GM12878 (cell line): ENCODE measurements at regions not wholly inside any gene's neighbourhood (a gene's known extent, or its start where the extent isn't known, plus 50 kb on each side); places are given as distances from the start of the nearest gene placed in this dataset.

Experiments used
- ATAC-seq: fragments of 200-7000 bp; cut with Tn5 transposase; 3 replicates; pipeline ENCODE4 v1.9.1; 2020; ENCODE audit warnings: mild to moderate bottlenecking, moderate library complexity
- BruUV-seq: library from RNA; stranded (reverse); fragments of 400-500 nt; replicated peaks from 2 replicates; lab custom pipeline; 2021; lab: Mats Ljungman, UMichigan
- CTCF ChIA-PET: fragments of 300-600 bp; sonication (Branson Sonifier 250); formaldehyde crosslinking; extraction: SDS; loops from one replicate; lab custom pipeline; 2021; ENCODE audit warnings: inconsistent platforms; lab: Yijun Ruan, JAX
- POLR2A ChIA-PET: fragments of 350-600 bp; formaldehyde crosslinking; extraction: SDS; loops from one replicate; lab custom pipeline; 2021; ENCODE audit warnings: inconsistent platforms; lab: Charles Lee
- RAD21 ChIA-PET: fragments of 300-600 bp; sonication (Branson Sonifier 250); formaldehyde crosslinking; loops from one replicate; lab custom pipeline; 2023; ENCODE audit warnings: antibody characterized with exemption; ENCODE audit not compliant: unreplicated experiment; lab: Charles Lee
- SMC1A ChIA-PET: fragments of 300-600 bp; sonication (Branson Sonifier 250); formaldehyde crosslinking; loops from one replicate; lab custom pipeline; 2023; ENCODE audit not compliant: unreplicated experiment, uncharacterized antibody; lab: Charles Lee
- DNase-seq: peaks from one replicate; pipeline ENCODE4 v3.0.0-alpha.2; 2011; ENCODE audit warnings: low read depth, low spot score
- FAIRE-seq: peaks from 3 replicates; lab custom pipeline; 2011; peaks lifted over from hg19 to GRCh38; lab: Jason Lieb, UNC
- H2AFZ ChIP-seq: 2 replicates; pipeline ENCODE4 v1.6.0; 2011; ENCODE audit warnings: low read depth, low read length, control low read depth; ENCODE audit not compliant: control insufficient read depth
- H3K27ac ChIP-seq: 2 replicates; pipeline ENCODE4 v1.5.1; 2011; ENCODE audit warnings: control low read depth; ENCODE audit not compliant: control insufficient read depth, insufficient read depth
- H3K27me3 ChIP-seq, 2 experiments: replicated peaks in 1 of 2; 2 replicates each; pipeline versions ENCODE4 v1.6.0 to v1.6.1; 2011; ENCODE audit warnings: low read length in 1 of 2; ENCODE audit not compliant: control insufficient read depth in 2 of 2, insufficient read depth in 2 of 2
- H3K36me3 ChIP-seq, 2 experiments: 2 replicates each; pipeline ENCODE4 v1.5.1; 2011; ENCODE audit warnings: low read length in 1 of 2; ENCODE audit not compliant: control insufficient read depth in 2 of 2, insufficient read depth in 2 of 2
- H3K4me1 ChIP-seq: 2 replicates; pipeline ENCODE4 v1.6.1; 2011; ENCODE audit warnings: mild to moderate bottlenecking, low read length, moderate library complexity, mixed read lengths; ENCODE audit not compliant: control insufficient read depth, insufficient read depth
- H3K4me2 ChIP-seq: 2 replicates; pipeline ENCODE4 v1.6.0; 2011; ENCODE audit warnings: control low read depth; ENCODE audit not compliant: control insufficient read depth, insufficient read depth
- H3K4me3 ChIP-seq: fragments of 200-600 bp; sonication (generic); 2 replicates; pipeline ENCODE4 v1.5.1; 2016
- H3K79me2 ChIP-seq: 2 replicates; pipeline ENCODE4 v1.6.0; 2011; ENCODE audit warnings: low read length; ENCODE audit not compliant: control insufficient read depth, insufficient read depth
- H3K9ac ChIP-seq: 2 replicates; pipeline ENCODE4 v1.8.0; 2011; ENCODE audit warnings: low read length, control low read depth, mixed read lengths; ENCODE audit not compliant: control insufficient read depth, insufficient read depth
- H3K9me3 ChIP-seq: replicated peaks from 3 replicates; pipeline ENCODE4 v1.5.1; 2011; ENCODE audit warnings: mild to moderate bottlenecking, low read length; ENCODE audit not compliant: control insufficient read depth, insufficient read depth
- H4K20me1 ChIP-seq: 2 replicates; pipeline ENCODE4 v1.6.0; 2011; ENCODE audit not compliant: control insufficient read depth, insufficient read depth
- BRCA1 ChIP-seq: IDR thresholded peaks from 2 replicates; pipeline ENCODE4 v1.6.1; 2011; ENCODE audit warnings: low read depth, low read length, improper control_type of control experiment
- CBX3 ChIP-seq: fragments of 200-600 bp; sonication (generic); IDR thresholded peaks from 2 replicates; pipeline ENCODE4 v1.6.1; 2016; ENCODE audit warnings: low read depth, borderline replicate concordance
- CHD4 ChIP-seq: fragments of 200-600 bp; sonication (generic); IDR thresholded peaks from 2 replicates; pipeline ENCODE4 v1.6.1; 2016; ENCODE audit warnings: mild to moderate bottlenecking
- CREM ChIP-seq: IDR thresholded peaks from 2 replicates; pipeline ENCODE4 v1.6.1; 2014; ENCODE audit warnings: antibody characterized with exemption, low read depth
- MYB ChIP-seq: fragments of 150-350 bp; IDR thresholded peaks from 2 replicates; pipeline ENCODE4 v1.6.1; 2014; ENCODE audit warnings: mild to moderate bottlenecking, low read depth, low read length, borderline replicate concordance
- NBN ChIP-seq: fragments of 450-650 bp; IDR thresholded peaks from 2 replicates; pipeline ENCODE4 v1.6.1; 2016
- SMAD1 ChIP-seq: fragments of 450-650 bp; IDR thresholded peaks from 2 replicates; pipeline ENCODE4 v1.6.1; 2018; ENCODE audit warnings: mild to moderate bottlenecking, low read depth; ENCODE audit not compliant: partially characterized antibody
- SMC3 ChIP-seq: IDR thresholded peaks from 2 replicates; pipeline ENCODE4 v1.6.1; 2011; ENCODE audit warnings: low read length, improper control_type of control experiment, borderline replicate concordance
- WGBS: methylation state at CpG from one replicate; pipeline ENCODE4 v1.1.6; 2016; ENCODE audit warnings: low lambda C conversion rate; ENCODE audit not compliant: insufficient replicate concordance, insufficient coverage; ENCODE audit errors: missing lambda C conversion rate; 5-methylcytosine and 5-hydroxymethylcytosine counted together
- in situ Hi-C: fragments of 300-500 bp; cut with MboI; formaldehyde crosslinking; loops from 9 replicates; pipeline ENCODE4 v1.14.3; 2018; ENCODE audit warnings: mixed read lengths
- intact Hi-C: fragments of 100-400 bp; cut with micrococcal nuclease; formaldehyde crosslinking; loops from one replicate; pipeline ENCODE4 v1.14.2; 2022; ENCODE audit not compliant: unreplicated experiment
- TF ChIP-seq, protein P1 (sequence below): IDR thresholded peaks from 2 replicates; pipeline ENCODE4 v1.6.1; 2011; ENCODE audit warnings: low read depth, low read length, improper control_type of control experiment, borderline replicate concordance
- TF ChIP-seq, protein P2 (sequence below): fragments of 450-650 bp; IDR thresholded peaks from 2 replicates; pipeline ENCODE4 v1.6.1; 2014; ENCODE audit warnings: mild to moderate bottlenecking

DNA sequence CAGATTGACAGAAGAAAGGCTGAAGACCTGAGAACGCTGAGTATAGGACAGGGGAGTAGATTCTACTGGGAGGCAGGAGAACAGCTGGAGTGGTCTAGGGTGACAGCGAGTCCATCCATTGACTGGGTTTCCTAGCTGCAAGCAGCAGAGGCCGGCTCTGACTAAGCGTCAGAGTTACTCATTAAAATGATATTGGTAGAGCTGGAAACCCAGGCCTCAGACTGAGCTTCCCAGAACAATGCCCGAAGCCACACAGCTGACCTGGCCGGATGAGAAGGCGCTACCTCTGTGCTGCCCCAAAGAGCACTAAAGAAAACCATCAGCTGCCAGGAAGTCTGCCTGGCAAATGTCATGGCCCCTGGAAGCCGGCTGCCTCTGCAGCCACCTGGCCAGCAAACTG lies 78.5 kb upstream of the FZD10 start:
- CTCF ChIA-PET: no interaction called here
- Histone ChIP-seq H4K20me1 (no peaks in the 10 kb centered on the region), H3K27ac (no peak overlapping the region), H3K9ac (no peak overlapping the region), H3K79me2 (no peaks in the 10 kb centered on the region)
- no TSS peak for BruUV-seq
- no peak for TF ChIP-seq SMC3
- TF ChIP-seq CHD4: no peak
- TF ChIP-seq, protein P1, sequence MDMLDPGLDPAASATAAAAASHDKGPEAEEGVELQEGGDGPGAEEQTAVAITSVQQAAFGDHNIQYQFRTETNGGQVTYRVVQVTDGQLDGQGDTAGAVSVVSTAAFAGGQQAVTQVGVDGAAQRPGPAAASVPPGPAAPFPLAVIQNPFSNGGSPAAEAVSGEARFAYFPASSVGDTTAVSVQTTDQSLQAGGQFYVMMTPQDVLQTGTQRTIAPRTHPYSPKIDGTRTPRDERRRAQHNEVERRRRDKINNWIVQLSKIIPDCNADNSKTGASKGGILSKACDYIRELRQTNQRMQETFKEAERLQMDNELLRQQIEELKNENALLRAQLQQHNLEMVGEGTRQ: no peak
- TF ChIP-seq CBX3: no peak
- TF ChIP-seq NBN: no peak
- TF ChIP-seq SMAD1: no peak
- TF ChIP-seq, all 136 proteins: peak for 0
- Histone ChIP-seq H3K4me2 (no peak overlapping the region), H3K9me3 (no peaks in the 10 kb centered on the region), H3K27me3 (no peaks in the 10 kb centered on the region), H2AFZ (no peak overlapping the region), H3K4me1 (no peaks in the 10 kb centered on the region), H3K36me3 (no peaks in the 10 kb centered on the region), H3K4me3 (no peak overlapping the region)
- FAIRE-seq (no peak), ATAC-seq (no peak), DNase-seq (no peak)
- ChIA-PET RAD21 (no interaction called here), SMC1A (no interaction called here), POLR2A (no interaction called here)
- in situ Hi-C loops (no loop called here), intact Hi-C loops (no loop called here)
- 45% methylated on average over 8 of the region's 8 CpGs for WGBS

DNA sequence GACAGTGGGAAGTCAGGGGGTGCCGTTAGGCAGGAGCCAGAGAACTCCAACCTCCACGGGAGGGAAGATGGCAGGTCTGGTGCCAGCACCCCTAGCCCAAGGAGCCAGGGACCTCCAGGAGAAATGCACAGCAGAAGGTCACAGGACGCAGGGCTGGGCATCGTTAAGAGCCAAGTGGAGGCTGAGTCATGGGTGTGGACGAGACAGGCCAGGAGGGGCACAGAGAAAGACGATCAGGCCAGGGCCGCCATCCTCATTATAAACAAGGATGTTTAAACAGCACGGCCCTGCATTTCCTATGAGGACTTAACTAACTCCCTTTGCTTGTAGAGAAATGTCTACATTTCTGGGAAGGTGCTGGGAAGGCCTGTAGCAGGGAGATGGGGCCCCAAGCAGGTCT lies 77.9 kb upstream of the FZD10 start:
- ChIA-PET POLR2A (no interaction called here), CTCF (no interaction called here), SMC1A (no interaction called here), RAD21 (no interaction called here)
- no peak for ATAC-seq
- in situ Hi-C loops: no loop called here
- H3K9ac ChIP-seq: no peak overlapping the region
- H3K4me3 ChIP-seq: no peak overlapping the region
- intact Hi-C loops: no loop called here
- H3K4me1 ChIP-seq: no peaks in the 10 kb centered on the region
- no peak for DNase-seq
- H3K27me3 ChIP-seq: no peaks in the 10 kb centered on the region
- H3K36me3 ChIP-seq: no peaks in the 10 kb centered on the region
- 27% methylated on average over 8 of the region's 8 CpGs for WGBS
- H3K9me3 ChIP-seq: no peaks in the 10 kb centered on the region
- H4K20me1 ChIP-seq: no peaks in the 10 kb centered on the region
- H3K79me2 ChIP-seq: no peaks in the 10 kb centered on the region
- TF ChIP-seq BRCA1 (no peak), CREM (no peak), MYB (no peak)
- TF ChIP-seq, protein P2, sequence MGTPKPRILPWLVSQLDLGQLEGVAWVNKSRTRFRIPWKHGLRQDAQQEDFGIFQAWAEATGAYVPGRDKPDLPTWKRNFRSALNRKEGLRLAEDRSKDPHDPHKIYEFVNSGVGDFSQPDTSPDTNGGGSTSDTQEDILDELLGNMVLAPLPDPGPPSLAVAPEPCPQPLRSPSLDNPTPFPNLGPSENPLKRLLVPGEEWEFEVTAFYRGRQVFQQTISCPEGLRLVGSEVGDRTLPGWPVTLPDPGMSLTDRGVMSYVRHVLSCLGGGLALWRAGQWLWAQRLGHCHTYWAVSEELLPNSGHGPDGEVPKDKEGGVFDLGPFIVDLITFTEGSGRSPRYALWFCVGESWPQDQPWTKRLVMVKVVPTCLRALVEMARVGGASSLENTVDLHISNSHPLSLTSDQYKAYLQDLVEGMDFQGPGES: no peak
- H3K27ac ChIP-seq: no peak overlapping the region
- no TSS peak for BruUV-seq
- H3K4me2 ChIP-seq: no peak overlapping the region
- FAIRE-seq: no peak
- H2AFZ ChIP-seq: no peak overlapping the region
